Right ventricle myocardium superior (tissue), 1 donor: ENCODE measurements at regions not wholly inside any gene's neighbourhood (a gene's known extent, or its start where the extent isn't known, plus 50 kb on each side); places are given as distances from the start of the nearest gene placed in this dataset.
A peak's percentile ranks its signal among the peaks of the same experiment; 100 is the strongest.

Experiments
- ATAC-seq: fragments of 200-7000 bp; cut with Tn5 transposase; one replicate; pipeline ENCODE4 v1.9.1; 2020; ENCODE audit warnings: mild to moderate bottlenecking; ENCODE audit not compliant: poor library complexity
- DNase-seq: peaks from one replicate; pipeline ENCODE4 v3.0.0-alpha.2; 2020
- intact Hi-C: fragments of 100-400 bp; cut with DNase I; formaldehyde crosslinking; loops from one replicate; pipeline ENCODE4 v1.11.2; 2022
- donor health status: DM: no; HTN: yes; CAD: no; lungs with severe emphysema.

GRCh38 chr16:86708431-86708830 lies 130.1 kb downstream of the FOXL1 start:
- ATAC-seq, result no peak
- intact Hi-C loops, result no loop called here
- no peak for DNase-seq

- intact Hi-C loops, result no loop called here
- no peak for DNase-seq
- no peak for ATAC-seq
Observed at GRCh38 chr16:86709103-86709502, 130.8 kb downstream of the FOXL1 start.

- no peak for ATAC-seq
- intact Hi-C loops, result no loop called here
- DNase-seq, result no peak
Observed at GRCh38 chr16:86709902-86710601, 131.7 kb downstream of the FOXL1 start.

- no peak for ATAC-seq
- intact Hi-C loops, result no loop called here
- no peak for DNase-seq
Observed at GRCh38 chr16:86710602-86710950, 132.2 kb downstream of the FOXL1 start.

- DNase-seq (no peak), ATAC-seq (no peak)
- intact Hi-C loops, result no loop called here
Observed at GRCh38 chr16:86712158-86713009, 134.0 kb downstream of the FOXL1 start.

- DNase-seq (no peak), ATAC-seq (no peak)
- intact Hi-C loops, result no loop called here
Observed at GRCh38 chr16:86713021-86713631, 134.8 kb downstream of the FOXL1 start.

- ATAC-seq, result no peak
- no peak for DNase-seq
- intact Hi-C loops, result no loop called here
Observed at GRCh38 chr16:86714166-86714565, 135.8 kb downstream of the FOXL1 start.

GRCh38 chr16:86716649-86717048 lies 138.3 kb downstream of the FOXL1 start:
- ATAC-seq, result no peak
- DNase-seq, result no peak
- intact Hi-C loops, result no loop called here

- no peak for DNase-seq
- intact Hi-C loops, result no loop called here
- ATAC-seq, result no peak
Observed at GRCh38 chr16:86718118-86718517, 139.8 kb downstream of the FOXL1 start.

- ATAC-seq, result peak; percentile 54
- intact Hi-C loops, result no loop called here
- DNase-seq, result no peak
Observed at GRCh38 chr16:86722970-86723369, 144.6 kb downstream of the FOXL1 start.

GRCh38 chr16:86723689-86724088 lies 145.3 kb downstream of the FOXL1 start:
- ATAC-seq (no peak), DNase-seq (no peak)
- intact Hi-C loops, result no loop called here

GRCh38 chr16:86725401-86725800 lies 147.1 kb downstream of the FOXL1 start:
- DNase-seq (no peak), ATAC-seq (no peak)
- intact Hi-C loops, result no loop called here

- intact Hi-C loops, result no loop called here
- DNase-seq, result no peak
Observed at GRCh38 chr16:86726340-86726739, 148.0 kb downstream of the FOXL1 start.

GRCh38 chr16:86727131-86727530 lies 148.8 kb downstream of the FOXL1 start:
- ATAC-seq (peak; percentile 86), DNase-seq (no peak)
- intact Hi-C loops, result no loop called here

More at GRCh38 chr16:86726340-86726739, 148.0 kb downstream of the FOXL1 start:
- no peak for ATAC-seq

GRCh38 chr16:86727632-86728031 lies 149.3 kb downstream of the FOXL1 start:
- intact Hi-C loops, result no loop called here
- DNase-seq, result no peak
- ATAC-seq, result no peak

GRCh38 chr16:86729686-86730085 lies 151.3 kb downstream of the FOXL1 start:
- DNase-seq (no peak), ATAC-seq (no peak)
- intact Hi-C loops, result no loop called here

GRCh38 chr16:86730086-86730485 lies 151.7 kb downstream of the FOXL1 start:
- DNase-seq, result no peak
- intact Hi-C loops, result no loop called here
- ATAC-seq, result no peak

GRCh38 chr16:86730597-86730996 lies 152.2 kb downstream of the FOXL1 start:
- DNase-seq (no peak), ATAC-seq (no peak)
- intact Hi-C loops, result no loop called here

GRCh38 chr16:86732621-86733295 lies 154.4 kb downstream of the FOXL1 start:
- ATAC-seq (no peak), DNase-seq (no peak)
- intact Hi-C loops, result no loop called here
